ENCODE measurements at regions not wholly inside any gene's neighbourhood (a gene's known extent, or its start where the extent isn't known, plus 50 kb on each side); places are given as distances from the start of the nearest gene placed in this dataset.
"Not testable (repeated sequence)": the region's sequence is repeated elsewhere in the genome, so short reads cannot be mapped to it uniquely, and the experiment has no call there.

GRCh38 chr2:81068144-81068543 is 763.6 kb upstream of the LRRTM1 start:
- DNase-seq = no peak

GRCh38 chr2:81061016-81061415 is 756.5 kb upstream of the LRRTM1 start:
- no peak for DNase-seq

DNA sequence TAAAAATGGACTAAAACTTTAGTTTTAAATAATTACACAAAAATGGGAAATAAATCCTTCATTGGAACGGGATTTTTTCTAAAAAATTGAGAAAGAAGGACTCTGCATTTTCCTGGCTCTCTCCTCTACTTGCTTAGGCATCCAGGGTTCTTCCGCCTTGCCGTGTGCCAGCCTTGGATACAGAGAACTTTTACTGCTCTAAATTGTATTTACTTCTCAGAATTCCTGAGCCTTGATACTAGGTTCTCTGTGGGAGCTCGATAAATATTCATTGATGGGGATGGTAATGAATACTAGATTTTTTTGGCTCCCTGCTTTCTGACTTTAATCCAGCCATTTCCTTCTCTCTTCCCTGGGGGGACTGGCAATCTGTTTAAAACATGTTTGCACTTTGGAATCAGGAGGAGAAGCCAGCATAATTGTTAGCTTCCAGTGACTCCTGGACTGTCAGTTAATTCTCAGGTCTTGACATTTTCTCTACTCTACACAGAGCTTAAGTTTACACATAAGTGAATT is 746.1 kb upstream of the LRRTM1 start:
- DNase-seq = no peak

DNA sequence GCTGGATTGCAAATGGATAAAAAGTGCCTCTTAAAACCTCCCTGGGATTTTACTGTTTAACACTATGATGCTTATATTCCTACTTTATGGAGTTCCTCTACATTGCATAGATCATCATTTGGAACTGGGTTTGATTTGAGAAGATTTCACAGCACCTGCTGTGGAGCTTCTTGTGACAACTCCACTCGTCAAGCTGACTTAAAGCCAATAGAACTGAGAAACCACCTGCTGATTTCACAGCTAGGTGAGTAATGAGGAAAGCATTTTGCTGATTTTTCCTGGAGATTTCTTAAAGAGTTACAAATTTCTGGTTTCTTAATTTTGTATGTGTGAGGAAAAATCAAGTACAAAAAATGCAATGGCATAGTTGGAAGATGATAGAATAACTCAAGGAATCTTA is 739.1 kb upstream of the LRRTM1 start:
- no peak for DNase-seq

GRCh38 chr2:81007104-81007503 is 702.6 kb upstream of the LRRTM1 start:
- no peak for DNase-seq

GRCh38 chr2:81002906-81003305 is 698.4 kb upstream of the LRRTM1 start:
- no peak for DNase-seq

- no peak for DNase-seq
Observed at GRCh38 chr2:80987466-80987865, 682.9 kb upstream of the LRRTM1 start.

- no peak for DNase-seq
Observed at GRCh38 chr2:80969900-80970299, 665.3 kb upstream of the LRRTM1 start.

DNA sequence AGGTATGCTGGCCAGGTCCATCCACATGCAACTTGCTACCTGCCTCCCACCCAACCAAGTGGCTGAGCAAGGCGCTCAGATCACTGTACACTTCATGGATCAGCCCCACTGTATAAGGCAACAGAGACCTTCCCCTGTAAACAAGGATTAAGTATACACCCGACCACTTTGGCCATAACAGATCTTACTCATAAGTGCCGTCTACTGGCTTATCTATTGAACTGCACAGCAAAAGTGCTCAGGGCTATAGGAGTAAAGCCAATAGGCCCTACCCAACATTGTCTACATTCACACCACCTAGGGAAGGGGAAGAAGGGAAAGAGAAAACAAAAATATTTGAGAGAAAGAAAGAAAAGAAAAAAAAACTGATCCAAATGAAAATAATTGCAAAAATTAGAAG is 663.9 kb upstream of the LRRTM1 start:
- no peak for DNase-seq

GRCh38 chr2:80947601-80948130 is 643.1 kb upstream of the LRRTM1 start:
- DNase-seq = no peak

- DNase-seq = no peak
Observed at GRCh38 chr2:80943487-80943886, 638.9 kb upstream of the LRRTM1 start.

DNA sequence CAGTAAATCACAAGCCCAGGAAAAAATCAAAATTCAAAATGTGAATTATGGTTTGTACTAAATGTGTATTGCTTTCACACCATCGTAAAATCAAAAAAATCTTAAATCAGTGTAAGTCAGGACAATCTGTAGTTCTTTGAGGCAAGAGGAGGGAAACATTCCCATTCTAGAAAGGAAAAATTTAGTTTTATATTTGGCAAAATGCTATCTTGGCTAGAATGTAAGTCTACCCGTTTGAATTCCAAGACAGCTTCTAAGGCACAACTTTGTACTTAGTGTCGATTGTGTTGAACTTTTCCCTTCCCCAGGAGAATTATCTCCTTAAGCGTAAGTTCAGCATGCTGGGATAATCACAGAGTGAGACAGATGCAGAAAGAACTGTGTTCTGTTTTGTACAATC is 638.2 kb upstream of the LRRTM1 start:
- no peak for DNase-seq

- DNase-seq = no peak
Observed at GRCh38 chr2:80938463-80938862, 633.9 kb upstream of the LRRTM1 start.

DNA sequence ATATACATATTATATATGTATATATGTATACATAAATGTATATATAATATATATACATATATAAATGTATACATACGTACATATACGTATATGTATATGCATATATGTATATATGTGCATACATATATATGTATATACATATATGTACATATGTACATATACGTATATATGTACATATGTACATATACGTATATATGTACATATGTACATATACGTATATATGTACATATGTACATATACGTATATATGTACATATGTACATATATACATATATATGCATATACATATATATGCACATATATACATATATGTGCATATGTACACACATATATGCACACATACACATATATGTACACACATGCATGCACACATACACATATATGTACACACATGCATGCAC is 627.3 kb upstream of the LRRTM1 start:
- not testable (repeated sequence) for DNase-seq

DNA sequence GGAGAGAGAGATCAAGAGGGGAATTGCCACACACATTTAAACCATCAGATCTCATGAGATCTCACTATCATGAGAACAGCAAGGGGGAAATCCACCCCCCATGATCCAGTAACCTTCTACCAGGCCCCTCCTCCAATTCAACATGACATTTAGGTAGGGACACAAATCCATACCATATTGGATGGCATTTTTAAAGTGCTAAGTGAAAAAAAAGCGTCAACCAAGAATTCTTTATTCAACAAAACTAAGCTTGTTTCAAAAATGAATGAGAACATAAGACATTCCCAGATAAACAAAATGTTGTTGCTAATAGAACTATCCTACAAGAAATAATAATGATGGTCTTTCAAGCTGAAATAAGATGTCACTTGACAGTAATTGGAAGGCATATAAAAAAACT is 626.2 kb upstream of the LRRTM1 start:
- DNase-seq = no peak

GRCh38 chr2:80926168-80926567 is 621.6 kb upstream of the LRRTM1 start:
- DNase-seq = no peak

DNA sequence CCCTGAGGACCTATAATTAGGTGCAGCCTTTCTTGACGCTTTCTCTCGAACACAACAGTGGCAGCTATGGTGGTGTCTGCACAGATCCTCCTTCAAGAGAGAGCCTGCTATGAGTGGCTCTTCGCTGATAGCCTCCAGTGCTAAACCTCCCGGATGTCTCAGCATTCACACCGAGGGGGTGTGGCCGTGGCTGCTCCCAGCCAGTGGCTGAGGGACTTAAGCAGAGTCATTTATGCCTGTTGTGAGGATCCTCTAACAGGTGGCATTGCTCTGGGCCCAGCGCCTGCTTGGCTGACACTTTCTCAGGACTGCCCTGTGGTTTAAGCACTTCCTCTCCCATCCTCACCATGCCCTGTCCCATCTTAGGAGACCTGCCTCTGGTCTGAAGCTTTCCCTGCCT is 592.0 kb upstream of the LRRTM1 start:
- DNase-seq = no peak

GRCh38 chr2:80894486-80894885 is 589.9 kb upstream of the LRRTM1 start:
- DNase-seq = no peak

GRCh38 chr2:80893711-80894110 is 589.2 kb upstream of the LRRTM1 start:
- no peak for DNase-seq

- no peak for DNase-seq
Observed at GRCh38 chr2:80889009-80889408, 584.5 kb upstream of the LRRTM1 start.

- no peak for DNase-seq
Observed at GRCh38 chr2:80887841-80888378, 583.4 kb upstream of the LRRTM1 start.

- no peak for DNase-seq
Observed at GRCh38 chr2:80874374-80874773, 569.8 kb upstream of the LRRTM1 start.

GRCh38 chr2:80869858-80870438 is 565.4 kb upstream of the LRRTM1 start:
- no peak for DNase-seq

DNA sequence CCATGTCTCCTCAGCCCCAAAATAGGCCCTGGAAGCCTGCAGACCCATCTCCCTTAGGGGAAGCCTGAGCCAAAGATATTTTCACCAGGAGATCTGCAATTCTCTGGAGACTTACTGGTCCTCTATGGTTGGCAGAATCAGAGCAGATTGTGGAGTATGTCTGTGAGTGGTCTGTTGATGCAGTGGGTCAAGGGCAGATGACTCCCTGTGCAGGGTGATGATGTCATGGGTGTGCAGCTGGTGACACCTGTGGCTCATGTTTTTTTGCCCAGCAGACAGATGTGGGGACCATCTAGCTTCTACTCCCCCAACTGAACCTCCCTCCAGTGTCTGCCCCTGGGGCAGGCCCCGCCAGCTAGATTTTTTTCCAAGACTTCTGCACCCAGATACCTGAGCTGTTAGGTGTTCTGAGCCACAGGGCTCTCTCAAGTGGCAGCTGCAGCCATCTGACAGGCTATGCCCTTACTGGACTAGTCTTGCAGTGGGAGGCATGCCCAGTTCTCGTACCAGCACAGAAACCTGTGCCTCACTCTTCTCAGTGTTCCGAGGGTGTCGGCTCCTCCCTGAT is 558.7 kb upstream of the LRRTM1 start:
- DNase-seq = no peak

DNA sequence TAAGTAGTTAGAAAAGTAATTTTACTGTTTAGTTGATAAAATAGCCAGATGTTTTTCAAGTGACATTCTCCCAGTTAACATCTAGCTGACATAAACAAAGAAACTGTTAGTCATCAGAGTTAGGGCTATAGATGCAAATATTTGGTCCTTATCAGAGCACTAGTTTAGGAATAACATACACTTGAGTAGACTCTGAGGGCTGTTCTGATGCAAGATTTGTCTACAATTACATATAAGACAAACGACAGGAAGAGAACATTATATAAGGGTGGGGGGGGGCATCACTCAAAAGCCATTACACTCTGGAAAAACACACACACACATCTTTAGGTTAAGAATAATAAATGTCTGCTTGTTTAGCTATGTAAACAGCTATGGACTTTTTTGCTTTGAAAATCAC is 554.4 kb upstream of the LRRTM1 start:
- DNase-seq = no peak
